A549 (cell line): ENCODE measurements at regions not wholly inside any gene's neighbourhood (a gene's known extent, or its start where the extent isn't known, plus 50 kb on each side); places are given as distances from the start of the nearest gene placed in this dataset.

Experiments
- ATAC-seq, 2 experiments: fragments of 200-7000 bp in 1 of 2; fragments of >200 bp in 1 of 2; cut with Nextera tagmentation in 1 of 2; cut with Tn5 transposase in 1 of 2; 3 replicates each; pipeline versions ENCODE4 v1.8.0 to v1.9.1; 2018 to 2020; ENCODE audit warnings: mild to moderate bottlenecking in 1 of 2, moderate library complexity in 1 of 2
- CTCF ChIA-PET: fragments of 300-600 bp; sonication (Branson Sonifier 250); formaldehyde crosslinking; extraction: SDS; loops from one replicate; lab custom pipeline; 2021; ENCODE audit warnings: antibody characterized with exemption, inconsistent platforms; lab: Yijun Ruan, JAX
- POLR2A ChIA-PET: fragments of 350-600 bp; formaldehyde crosslinking; extraction: SDS; loops from one replicate; lab custom pipeline; 2021; ENCODE audit warnings: antibody characterized with exemption, inconsistent platforms; lab: Yijun Ruan, JAX
- DNase-seq, 2 experiments: peaks; one replicate each; pipeline versions ENCODE4 v3.0.0 to v3.0.0-alpha.2; 2011 to 2016; ENCODE audit warnings: low read depth in 1 of 2, low spot score in 1 of 2
- FAIRE-seq: peaks from 2 replicates; lab custom pipeline; 2011; peaks lifted over from hg19 to GRCh38; lab: Jason Lieb, UNC
- H3K27ac ChIP-seq, 2 experiments: fragments of >200 bp; sonication (Bioruptor Twin); formaldehyde crosslinking; 3 replicates each; pipeline ENCODE4 v1.5.1; 2016 to 2017
- H3K4me1 ChIP-seq: fragments of >200 bp; sonication (Bioruptor Twin); formaldehyde crosslinking; 3 replicates; pipeline ENCODE4 v1.6.1; 2016
- H3K4me2 ChIP-seq: fragments of >200 bp; sonication (Bioruptor Twin); formaldehyde crosslinking; 3 replicates; pipeline ENCODE4 v1.6.1; 2016
- H3K4me3 ChIP-seq: fragments of >200 bp; sonication (Bioruptor Twin); formaldehyde crosslinking; 3 replicates; pipeline ENCODE4 v1.5.1; 2016
- H3K9me3 ChIP-seq: fragments of >200 bp; sonication (Bioruptor Twin); formaldehyde crosslinking; 3 replicates; pipeline ENCODE4 v1.6.1; 2016
- CBX8 ChIP-seq: fragments of 200-600 bp; sonication (generic); IDR thresholded peaks from 2 replicates; pipeline ENCODE4 v1.6.1; 2016
- CEBPB ChIP-seq, 2 experiments: fragments of >200 bp in 1 of 2; sonication (Bioruptor Twin) in 1 of 2; formaldehyde crosslinking in 1 of 2; IDR thresholded peaks; 2 replicates each; pipeline ENCODE4 v1.6.1; 2012 to 2016
- EHMT2 ChIP-seq: fragments of 200-600 bp; sonication (generic); IDR thresholded peaks from 2 replicates; pipeline ENCODE4 v1.6.1; 2016; ENCODE audit warnings: antibody characterized with exemption, low read depth, mild to moderate bottlenecking, moderate library complexity
- EP300 ChIP-seq, 2 experiments: fragments of >200 bp; sonication (Bioruptor Twin); formaldehyde crosslinking; IDR thresholded peaks; 2 replicates in 1 of 2; 3 replicates in 1 of 2; pipeline ENCODE4 v1.6.1; 2016 to 2017
- ESRRA ChIP-seq: fragments of 150-350 bp; IDR thresholded peaks from 2 replicates; pipeline ENCODE4 v1.6.1; 2014; ENCODE audit warnings: mild to moderate bottlenecking, low read length, borderline replicate concordance
- FOSL2 ChIP-seq, 2 experiments: fragments of 450-650 bp in 1 of 2; fragments of >200 bp in 1 of 2; sonication (Bioruptor Twin) in 1 of 2; formaldehyde crosslinking; IDR thresholded peaks; 2 replicates each; pipeline versions ENCODE4 v1.5.0 to v1.6.1; 2016 to 2020; ENCODE audit warnings: mild to moderate bottlenecking in 1 of 2, moderate library complexity in 1 of 2
- GATA3 ChIP-seq: IDR thresholded peaks from 2 replicates; pipeline ENCODE4 v1.6.1; 2012; ENCODE audit warnings: borderline replicate concordance
- HEYL ChIP-seq: fragments of 250-450 bp; sonication (Bioruptor Pico); IDR thresholded peaks from 2 replicates; pipeline ENCODE4 v1.8.0; 2021; ENCODE audit warnings: mild to moderate bottlenecking, moderate library complexity
- HOXA7 ChIP-seq: fragments of 250-450 bp; sonication (Bioruptor Pico); IDR thresholded peaks from 2 replicates; pipeline ENCODE4 v1.5.0; 2020; ENCODE audit warnings: mild to moderate bottlenecking, moderate library complexity
- JUN ChIP-seq, 2 experiments: fragments of >200 bp; sonication (Bioruptor Twin); formaldehyde crosslinking; IDR thresholded peaks; 2 replicates in 1 of 2; 3 replicates in 1 of 2; pipeline ENCODE4 v1.6.1; 2016 to 2017
- KDM1A ChIP-seq: fragments of 200-600 bp; sonication (generic); IDR thresholded peaks from 2 replicates; pipeline ENCODE4 v1.6.1; 2016; ENCODE audit warnings: low read depth, mild to moderate bottlenecking
- KDM5A ChIP-seq: fragments of 200-600 bp; sonication (generic); IDR thresholded peaks from 2 replicates; pipeline ENCODE4 v1.6.1; 2016; ENCODE audit warnings: antibody characterized with exemption, mild to moderate bottlenecking
- MYC ChIP-seq: IDR thresholded peaks from 2 replicates; pipeline ENCODE4 v1.6.1; 2012; ENCODE audit warnings: mild to moderate bottlenecking, inconsistent platforms, low read length, improper control_type of control experiment, borderline replicate concordance
- PHF8 ChIP-seq: fragments of 200-600 bp; sonication (generic); IDR thresholded peaks from 2 replicates; pipeline ENCODE4 v1.6.1; 2016; ENCODE audit warnings: low read depth, mild to moderate bottlenecking, antibody characterized with exemption, moderate library complexity, borderline replicate concordance
- POLR2AphosphoS2 ChIP-seq: conservative IDR thresholded peaks from 2 replicates; pipeline ENCODE4 v1.6.1; 2012; ENCODE audit warnings: low read length, improper control_type of control experiment, inconsistent platforms
- RCOR1 ChIP-seq: fragments of 150-350 bp; IDR thresholded peaks from 2 replicates; pipeline ENCODE4 v1.6.1; 2014; ENCODE audit warnings: antibody characterized with exemption, low read length, low read depth
- ZSCAN20 ChIP-seq: fragments of 250-450 bp; sonication (Bioruptor Pico); IDR thresholded peaks from 2 replicates; pipeline ENCODE4 v1.8.0; 2022; ENCODE audit warnings: mild to moderate bottlenecking, moderate library complexity
- WGBS: methylation state at CpG from one replicate; pipeline ENCODE4 v1.1.6; 2017; ENCODE audit errors: missing lambda C conversion rate; 5-methylcytosine and 5-hydroxymethylcytosine counted together
- TF ChIP-seq, protein P1 (sequence below): IDR thresholded peaks from 2 replicates; pipeline ENCODE4 v1.6.1; 2012; ENCODE audit warnings: low read depth, borderline replicate concordance
- TF ChIP-seq, protein P2 (sequence below): fragments of >200 bp; sonication (Bioruptor Twin); formaldehyde crosslinking; IDR thresholded peaks from 2 replicates; pipeline ENCODE4 v1.6.1; 2016
- TF ChIP-seq, protein P3 (sequence below): fragments of 200-600 bp; sonication (generic); IDR thresholded peaks from 2 replicates; pipeline ENCODE4 v1.6.1; 2016; ENCODE audit warnings: antibody characterized with exemption, mild to moderate bottlenecking, moderate library complexity

DNA sequence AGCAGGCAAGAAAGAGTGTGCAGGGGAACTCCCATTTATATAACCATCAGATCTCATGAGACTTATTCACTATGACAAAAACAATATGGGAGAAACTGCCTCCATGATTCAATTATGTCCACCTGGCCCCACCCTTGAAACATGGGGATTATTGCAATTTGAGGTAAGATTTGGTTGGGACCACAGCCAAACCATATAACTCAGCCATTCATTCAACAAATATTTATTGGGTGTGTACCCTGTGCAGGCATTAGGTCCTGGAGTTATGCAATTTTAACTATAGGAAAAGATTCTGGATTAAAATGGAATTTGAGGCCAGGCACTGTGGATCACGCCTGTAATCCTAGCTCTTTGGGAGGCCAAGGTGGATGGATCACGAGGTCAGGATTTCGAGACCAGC lies 124.2 kb upstream of the GAS1 start:
- DNase-seq (no peak), FAIRE-seq (no peak), ATAC-seq (no peak)
- Histone ChIP-seq H3K9me3 (no peaks in the 10 kb centered on the region), H3K4me3 (no peak overlapping the region), H3K4me1 (no peaks in the 10 kb centered on the region), H3K4me2 (no peak overlapping the region), H3K27ac (no peak overlapping the region)
- TF ChIP-seq FOSL2 (IDR thresholded peaks at IDR 0.05) (no peak), FOSL2 (CRISPR knock-in tag; IDR thresholded peaks at IDR 0.05) (no peak), ZSCAN20 (no peak), EP300 (IDR thresholded peaks at IDR 0.05) (no peak), PHF8 (no peak), HOXA7 (CRISPR knock-in tag) (no peak), KDM5A (no peak), POLR2AphosphoS2 (no peak), JUN (IDR thresholded peaks at IDR 0.05) (no peak), GATA3 (no peak)
- TF ChIP-seq, protein P1, sequence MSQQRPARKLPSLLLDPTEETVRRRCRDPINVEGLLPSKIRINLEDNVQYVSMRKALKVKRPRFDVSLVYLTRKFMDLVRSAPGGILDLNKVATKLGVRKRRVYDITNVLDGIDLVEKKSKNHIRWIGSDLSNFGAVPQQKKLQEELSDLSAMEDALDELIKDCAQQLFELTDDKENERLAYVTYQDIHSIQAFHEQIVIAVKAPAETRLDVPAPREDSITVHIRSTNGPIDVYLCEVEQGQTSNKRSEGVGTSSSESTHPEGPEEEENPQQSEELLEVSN = no peak
- 0% methylated on average over 3 of the region's 3 CpGs for WGBS
- CTCF ChIA-PET = no interaction called here
- POLR2A ChIA-PET = no interaction called here

DNA sequence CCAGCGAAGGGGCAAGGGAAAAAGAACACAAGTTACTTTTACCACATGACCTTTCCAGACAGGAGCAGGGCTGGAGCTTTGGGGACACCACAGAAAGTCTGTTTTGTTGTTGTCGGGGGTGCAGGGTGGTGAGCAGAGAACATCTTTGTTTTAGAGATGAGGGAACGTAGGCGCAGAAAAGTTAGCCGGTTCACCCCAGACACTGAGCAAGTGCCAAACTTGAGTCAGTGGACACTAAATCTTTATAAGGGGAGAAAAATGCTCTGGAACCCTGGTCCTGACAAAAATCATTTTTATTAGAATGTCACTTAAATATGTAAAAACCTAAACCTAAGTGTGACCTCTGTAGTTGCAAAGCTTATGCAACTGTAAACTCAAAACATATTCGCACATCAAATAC lies 126.4 kb upstream of the GAS1 start:
- ChIA-PET POLR2A (no interaction called here), CTCF (no interaction called here)
- 80% methylated on average over 6 of the region's 6 CpGs for WGBS
- no peak for FAIRE-seq
- ATAC-seq = no peak
- no peaks in the 10 kb centered on the region for H3K4me1 ChIP-seq
- no peak for TF ChIP-seq PHF8
- TF ChIP-seq RCOR1 = no peak
- H3K4me2 ChIP-seq = no peak overlapping the region
- no peaks in the 10 kb centered on the region for H3K9me3 ChIP-seq
- no peak overlapping the region for H3K27ac ChIP-seq
- H3K4me3 ChIP-seq = no peak overlapping the region
- DNase-seq = no peak

DNA sequence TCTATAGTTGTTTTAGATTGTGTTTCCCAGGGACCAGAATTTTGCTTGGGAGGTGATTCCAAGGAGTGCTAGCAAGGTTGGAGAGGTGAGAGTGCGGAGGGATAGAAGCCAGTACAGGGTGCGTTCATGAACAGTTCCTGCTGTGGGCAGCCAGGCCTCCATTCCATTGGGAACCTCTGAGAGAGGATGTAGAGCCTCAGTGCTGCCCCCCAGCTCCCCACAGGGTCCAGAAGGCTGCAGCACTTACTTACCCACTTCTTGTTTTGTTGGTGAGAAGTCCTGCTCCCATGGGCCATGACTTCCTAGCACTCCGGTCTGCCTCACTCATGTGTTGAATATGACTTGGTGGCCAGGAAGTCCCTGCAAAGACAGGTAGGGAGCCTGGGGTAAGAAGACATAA lies 128.2 kb upstream of the GAS1 start:
- ATAC-seq (no peak), FAIRE-seq (no peak), DNase-seq (no peak)
- Histone ChIP-seq H3K4me3 (no peak overlapping the region), H3K4me2 (no peak overlapping the region), H3K27ac (no peak overlapping the region), H3K9me3 (0 out of 3 replicates have a peak, but pooled peaks cover 5% of the 10 kb centered on the region), H3K4me1 (no peaks in the 10 kb centered on the region)
- ChIA-PET POLR2A (no interaction called here), CTCF (no interaction called here)
- TF ChIP-seq EHMT2 (no peak), KDM1A (no peak), HEYL (CRISPR knock-in tag) (no peak), CBX8 (no peak), GATA3 (no peak), ESRRA (no peak), MYC (no peak), POLR2AphosphoS2 (no peak), CEBPB (IDR thresholded peaks at IDR 0.05) (no peak), PHF8 (no peak), ZSCAN20 (no peak)
- TF ChIP-seq, protein P2, sequence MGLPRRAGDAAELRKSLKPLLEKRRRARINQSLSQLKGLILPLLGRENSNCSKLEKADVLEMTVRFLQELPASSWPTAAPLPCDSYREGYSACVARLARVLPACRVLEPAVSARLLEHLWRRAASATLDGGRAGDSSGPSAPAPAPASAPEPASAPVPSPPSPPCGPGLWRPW = no peak
- TF ChIP-seq, protein P3, sequence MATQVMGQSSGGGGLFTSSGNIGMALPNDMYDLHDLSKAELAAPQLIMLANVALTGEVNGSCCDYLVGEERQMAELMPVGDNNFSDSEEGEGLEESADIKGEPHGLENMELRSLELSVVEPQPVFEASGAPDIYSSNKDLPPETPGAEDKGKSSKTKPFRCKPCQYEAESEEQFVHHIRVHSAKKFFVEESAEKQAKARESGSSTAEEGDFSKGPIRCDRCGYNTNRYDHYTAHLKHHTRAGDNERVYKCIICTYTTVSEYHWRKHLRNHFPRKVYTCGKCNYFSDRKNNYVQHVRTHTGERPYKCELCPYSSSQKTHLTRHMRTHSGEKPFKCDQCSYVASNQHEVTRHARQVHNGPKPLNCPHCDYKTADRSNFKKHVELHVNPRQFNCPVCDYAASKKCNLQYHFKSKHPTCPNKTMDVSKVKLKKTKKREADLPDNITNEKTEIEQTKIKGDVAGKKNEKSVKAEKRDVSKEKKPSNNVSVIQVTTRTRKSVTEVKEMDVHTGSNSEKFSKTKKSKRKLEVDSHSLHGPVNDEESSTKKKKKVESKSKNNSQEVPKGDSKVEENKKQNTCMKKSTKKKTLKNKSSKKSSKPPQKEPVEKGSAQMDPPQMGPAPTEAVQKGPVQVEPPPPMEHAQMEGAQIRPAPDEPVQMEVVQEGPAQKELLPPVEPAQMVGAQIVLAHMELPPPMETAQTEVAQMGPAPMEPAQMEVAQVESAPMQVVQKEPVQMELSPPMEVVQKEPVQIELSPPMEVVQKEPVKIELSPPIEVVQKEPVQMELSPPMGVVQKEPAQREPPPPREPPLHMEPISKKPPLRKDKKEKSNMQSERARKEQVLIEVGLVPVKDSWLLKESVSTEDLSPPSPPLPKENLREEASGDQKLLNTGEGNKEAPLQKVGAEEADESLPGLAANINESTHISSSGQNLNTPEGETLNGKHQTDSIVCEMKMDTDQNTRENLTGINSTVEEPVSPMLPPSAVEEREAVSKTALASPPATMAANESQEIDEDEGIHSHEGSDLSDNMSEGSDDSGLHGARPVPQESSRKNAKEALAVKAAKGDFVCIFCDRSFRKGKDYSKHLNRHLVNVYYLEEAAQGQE = no peak
- WGBS = 56% methylated on average over 3 of the region's 3 CpGs
